Pancreas (tissue), 10 donors: ENCODE measurements at regions not wholly inside any gene's neighbourhood (a gene's known extent, or its start where the extent isn't known, plus 50 kb on each side); places are given as distances from the start of the nearest gene placed in this dataset.
A peak's percentile ranks its signal among the peaks of the same experiment; 100 is the strongest.
"Not testable (repeated sequence)": the region's sequence is repeated elsewhere in the genome, so short reads cannot be mapped to it uniquely, and the experiment has no call there.

Source experiments
- ATAC-seq, 4 donors: fragments of 200-7000 bp; cut with Tn5 transposase; one replicate each; pipeline versions ENCODE4 v1.8.0 to v1.9.1; 2020; ENCODE audit warnings: mild to moderate bottlenecking in 4 of 4, moderate library complexity in 4 of 4
- DNase-seq, 6 donors: peaks; one replicate each; pipeline ENCODE4 v3.0.0-alpha.2; 2020
- FAIRE-seq: peaks from 2 replicates; lab custom pipeline; 2012; peaks lifted over from hg19 to GRCh38; lab: Jason Lieb, UNC
- H3K27ac ChIP-seq, 4 donors: fragments of 200-600 bp; sonication (generic); 1 replicate in 3 of 4; 2 replicates in 1 of 4; pipeline versions ENCODE4 v1.5.0 to v1.8.0; 2020
- H3K27me3 ChIP-seq, 4 donors: fragments of 200-600 bp; one replicate each; pipeline ENCODE4 v1.8.0; 2021
- H3K36me3 ChIP-seq, 3 donors: fragments of 200-600 bp; sonication (generic) in 1 of 3; one replicate each; pipeline versions ENCODE4 v1.5.0 to v1.8.0; 2020 to 2021
- H3K4me1 ChIP-seq, 3 donors: fragments of 200-600 bp; one replicate each; pipeline ENCODE4 v1.8.0; 2021
- H3K4me3 ChIP-seq, 4 donors: fragments of 200-600 bp; sonication (generic) in 2 of 4; one replicate each; pipeline versions ENCODE4 v1.5.0 to v1.8.0; 2020 to 2021
- H3K9me3 ChIP-seq, 4 donors: fragments of 200-600 bp; one replicate each; pipeline ENCODE4 v1.8.0; 2021
- WGBS, 2 donors: extraction: QIAGEN DNeasy Blood & Tissue Kit; methylation state at CpG; one replicate each; pipeline ENCODE4 v1.1.7; 2013; 5-methylcytosine and 5-hydroxymethylcytosine counted together
- intact Hi-C, 3 donors: fragments of 100-400 bp; cut with DNase I; formaldehyde crosslinking; loops; one replicate each; pipeline versions ENCODE4 v1.11.1 to v1.14.2; 2022
- TF ChIP-seq, protein P1 (sequence below), 4 donors: fragments of 200-600 bp; sonication (generic) in 3 of 4; IDR thresholded peaks; one replicate each; pipeline versions ENCODE4 v1.5.0 to v1.8.0; 2021; ENCODE audit warnings: antibody characterized with exemption in 4 of 4
- donor health status: healthy with polysubstance abuse.
- donor health status: DM: no; HTN: no; CAD: no; lungs with moderate emphysema.
- donor health status: DM: no; HTN: no; CAD: no.
- donor health status: control.
- donor health status: control.
- donor health status: Bipolar disorder and iron deficiency.
- donor health status: DM: yes; HTN: yes; CAD: no.
- donor health status: DM: no; HTN: no; CAD: no.
- donor health status: DM: no; HTN: no; CAD: no.
- donor health status: DM: yes; HTN: yes; CAD: no.

GRCh38 chr3:163555918-163556317 is 1522.4 kb downstream of the SI start:
- Histone ChIP-seq H3K27ac (no peak overlapping the region), H3K36me3 (no peaks in the 10 kb centered on the region), H3K27me3 (no peaks in the 10 kb centered on the region), H3K4me3 (no peak overlapping the region), H3K9me3 (no peaks in the 10 kb centered on the region), H3K4me1 (no peaks in the 10 kb centered on the region)
- FAIRE-seq (no peak), DNase-seq (no peak), ATAC-seq (no peak)
- WGBS, 2 donors = 2 to 44% methylated on average over 1 of the region's 1 CpG
- TF ChIP-seq, protein P1, sequence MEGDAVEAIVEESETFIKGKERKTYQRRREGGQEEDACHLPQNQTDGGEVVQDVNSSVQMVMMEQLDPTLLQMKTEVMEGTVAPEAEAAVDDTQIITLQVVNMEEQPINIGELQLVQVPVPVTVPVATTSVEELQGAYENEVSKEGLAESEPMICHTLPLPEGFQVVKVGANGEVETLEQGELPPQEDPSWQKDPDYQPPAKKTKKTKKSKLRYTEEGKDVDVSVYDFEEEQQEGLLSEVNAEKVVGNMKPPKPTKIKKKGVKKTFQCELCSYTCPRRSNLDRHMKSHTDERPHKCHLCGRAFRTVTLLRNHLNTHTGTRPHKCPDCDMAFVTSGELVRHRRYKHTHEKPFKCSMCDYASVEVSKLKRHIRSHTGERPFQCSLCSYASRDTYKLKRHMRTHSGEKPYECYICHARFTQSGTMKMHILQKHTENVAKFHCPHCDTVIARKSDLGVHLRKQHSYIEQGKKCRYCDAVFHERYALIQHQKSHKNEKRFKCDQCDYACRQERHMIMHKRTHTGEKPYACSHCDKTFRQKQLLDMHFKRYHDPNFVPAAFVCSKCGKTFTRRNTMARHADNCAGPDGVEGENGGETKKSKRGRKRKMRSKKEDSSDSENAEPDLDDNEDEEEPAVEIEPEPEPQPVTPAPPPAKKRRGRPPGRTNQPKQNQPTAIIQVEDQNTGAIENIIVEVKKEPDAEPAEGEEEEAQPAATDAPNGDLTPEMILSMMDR (IDR thresholded peaks at IDR 0.05) = no peak
- intact Hi-C loops = no loop called here

DNA sequence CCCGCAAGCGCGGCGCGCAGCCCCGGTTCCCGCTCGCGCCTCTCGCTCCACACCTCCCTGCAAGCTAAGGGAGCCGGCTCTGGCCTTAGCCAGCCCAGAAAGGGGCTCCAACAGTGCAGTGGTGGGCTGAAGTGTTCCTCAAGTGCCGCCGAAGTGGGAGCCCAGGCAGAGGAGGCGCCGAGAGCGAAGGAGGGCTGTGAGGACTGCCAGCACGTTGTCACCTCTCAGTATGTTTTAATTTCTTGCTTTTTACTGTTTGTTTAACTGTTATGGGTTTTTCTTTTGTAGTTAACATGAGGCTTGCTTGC is 1525.7 kb downstream of the SI start:
- no peaks in the 10 kb centered on the region for H3K36me3 ChIP-seq
- H3K4me1 ChIP-seq = no peaks in the 10 kb centered on the region
- H3K9me3 ChIP-seq = no peaks in the 10 kb centered on the region
- intact Hi-C loops = no loop called here
- no peak overlapping the region for H3K27ac ChIP-seq
- ATAC-seq (no peak), FAIRE-seq (no peak), DNase-seq (peak in 1 of 6 donors; percentile 35)
- WGBS, 2 donors = 85 to 88% methylated on average over 17 of the region's 17 CpGs
- no peak overlapping the region for H3K4me3 ChIP-seq
- no peaks in the 10 kb centered on the region for H3K27me3 ChIP-seq
- TF ChIP-seq, protein P1 (IDR thresholded peaks at IDR 0.05) = no peak

- peak in 2 of 6 donors; percentile 17 to 32 for DNase-seq
Measured at GRCh38 chr3:163551915-163552658, 1526.2 kb downstream of the SI start.

GRCh38 chr3:163548015-163548414 is 1530.3 kb downstream of the SI start:
- Histone ChIP-seq H3K4me1 (no peaks in the 10 kb centered on the region), H3K27me3 (no peaks in the 10 kb centered on the region), H3K9me3 (no peaks in the 10 kb centered on the region), H3K27ac (no peak overlapping the region), H3K4me3 (no peak overlapping the region), H3K36me3 (no peaks in the 10 kb centered on the region)
- WGBS, 2 donors = 48 to 66% methylated on average over 1 of the region's 1 CpG
- DNase-seq (no peak), FAIRE-seq (no peak), ATAC-seq (no peak)
- intact Hi-C loops = no loop called here
- TF ChIP-seq, protein P1 (IDR thresholded peaks at IDR 0.05) = no peak

More at GRCh38 chr3:163551915-163552658, 1526.2 kb downstream of the SI start:
- H3K36me3 ChIP-seq, H3K27me3 ChIP-seq, H3K4me3 ChIP-seq, intact Hi-C loops, FAIRE-seq, ATAC-seq, H3K9me3 ChIP-seq, H3K4me1 ChIP-seq, H3K27ac ChIP-seq: not testable (repeated sequence)
- 84 to 87% methylated on average over 21 to 34 of the region's 37 CpGs for WGBS, 2 donors

DNA sequence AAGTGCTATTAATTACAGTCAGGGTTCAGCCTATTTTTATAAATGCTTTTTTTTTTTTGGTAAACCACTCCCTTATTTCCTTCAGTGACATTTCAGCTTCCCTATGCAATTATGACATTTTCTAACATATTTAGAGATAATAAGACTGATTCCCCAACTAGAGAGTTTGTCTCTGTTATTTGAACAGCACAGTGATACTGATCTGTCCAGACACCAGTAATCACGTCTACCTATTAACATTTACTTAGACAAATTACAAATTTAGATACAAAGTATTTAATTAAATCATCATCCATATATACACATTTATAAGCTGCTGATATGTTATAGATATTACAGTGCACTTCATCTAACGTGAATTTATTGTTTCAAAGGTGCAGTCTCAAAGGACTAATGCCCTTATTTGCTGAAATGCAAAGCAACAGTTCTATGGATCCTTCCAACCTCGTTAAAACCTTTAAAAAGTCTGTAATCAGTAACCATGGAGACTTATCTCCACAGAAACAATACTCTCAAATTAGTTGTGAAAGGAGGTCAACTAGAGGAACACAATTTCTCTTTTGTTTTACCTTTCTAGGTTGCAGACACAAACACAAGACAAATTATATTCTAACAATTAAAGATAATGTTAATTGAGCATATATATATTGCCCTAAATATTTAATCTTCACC is 1531.1 kb downstream of the SI start:
- intact Hi-C loops = no loop called here
- no peaks in the 10 kb centered on the region for H3K27me3 ChIP-seq
- ATAC-seq (no peak), DNase-seq (no peak), FAIRE-seq (no peak)
- H3K9me3 ChIP-seq = no peaks in the 10 kb centered on the region
- H3K4me3 ChIP-seq = no peak overlapping the region
- no peak overlapping the region for H3K27ac ChIP-seq
- H3K36me3 ChIP-seq = no peaks in the 10 kb centered on the region
- 16 to 26% methylated on average over 3 of the region's 3 CpGs for WGBS, 2 donors
- TF ChIP-seq, protein P1 (IDR thresholded peaks at IDR 0.05) = no peak
- H3K4me1 ChIP-seq = no peaks in the 10 kb centered on the region
